ENCODE measurements at regions not wholly inside any gene's neighbourhood (a gene's known extent, or its start where the extent isn't known, plus 50 kb on each side); places are given as distances from the start of the nearest gene placed in this dataset.

DNA sequence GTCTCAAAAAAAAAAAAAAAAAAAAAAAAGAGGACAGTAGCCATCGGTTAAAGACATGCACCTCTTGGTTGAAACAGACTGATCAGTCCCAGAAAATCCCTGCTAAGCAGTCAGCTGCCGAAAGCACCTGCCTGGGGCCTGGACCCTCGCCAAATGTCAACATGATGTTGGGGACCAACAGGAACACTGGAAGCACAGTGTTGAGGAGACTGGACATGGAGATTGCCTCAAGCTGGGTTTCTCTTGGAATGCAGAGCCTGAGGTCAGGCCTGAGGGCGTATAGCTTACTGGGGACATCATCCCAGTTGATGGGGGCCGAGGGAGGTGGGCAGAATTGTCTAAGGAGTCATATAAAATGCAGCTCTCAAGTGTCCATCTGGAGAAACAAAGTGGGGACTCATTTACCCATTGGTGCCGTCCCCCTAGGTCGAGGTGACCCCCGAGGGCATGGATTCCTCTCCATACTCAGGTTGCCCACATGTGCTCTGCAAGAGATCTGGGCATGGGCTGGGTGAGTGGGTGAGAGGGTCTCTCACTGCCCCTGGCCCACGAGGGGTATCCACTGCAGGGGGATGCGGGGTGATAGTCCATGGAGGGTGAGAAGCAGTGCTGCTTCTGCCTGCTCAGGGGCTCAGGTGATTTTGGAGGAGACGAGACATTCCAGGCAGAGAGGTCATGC is 164.5 kb downstream of the URI1 start:
- TF ChIP-seq GATA2 (IDR thresholded peaks at IDR 0.05; ENCODE audit: low read depth, low read length) (no peak), GATA3 (IDR thresholded peaks at IDR 0.05; ENCODE audit: low read depth, low read length) (no peak)

Measured in SH-SY5Y (cell line).